CD4-positive, alpha-beta T cell treated with Interferon alpha-2 for 1 hour (primary cell): ENCODE measurements at regions not wholly inside any gene's neighbourhood (a gene's known extent, or its start where the extent isn't known, plus 50 kb on each side); places are given as distances from the start of the nearest gene placed in this dataset.
A peak's percentile ranks its signal among the peaks of the same experiment; 100 is the strongest.
"Not testable (repeated sequence)": the region's sequence is repeated elsewhere in the genome, so short reads cannot be mapped to it uniquely, and the experiment has no call there.

Source experiments
- DNase-seq, 2 donors: peaks; one replicate each; pipeline ENCODE4 v3.0.0-alpha.2; 2020 to 2022

GRCh38 chr10:30696416-30697185 is 67.0 kb upstream of the LYZL2 start:
- DNase-seq: not testable (repeated sequence)

- DNase-seq: peak; percentile 71 to 76
These were observed 66.1 kb upstream of the LYZL2 start for GRCh38 chr10:30695481-30696236.

GRCh38 chr10:30694518-30695228 is 65.1 kb upstream of the LYZL2 start:
- no peak for DNase-seq

- no peak for DNase-seq
These were observed 62.1 kb upstream of the LYZL2 start for GRCh38 chr10:30691639-30692015.

GRCh38 chr10:30690948-30691638 is 61.5 kb upstream of the LYZL2 start:
- DNase-seq: not testable (repeated sequence)

- no peak for DNase-seq
These were observed 58.9 kb upstream of the LYZL2 start for GRCh38 chr10:30688456-30688855.

- DNase-seq: peak; percentile 68 to 79
These were observed 58.2 kb upstream of the LYZL2 start for GRCh38 chr10:30687698-30688213.

- DNase-seq: no peak
These were observed 57.2 kb upstream of the LYZL2 start for GRCh38 chr10:30686708-30687107.

- no peak for DNase-seq
These were observed 53.9 kb upstream of the LYZL2 start for GRCh38 chr10:30683496-30683895.

GRCh38 chr10:30682377-30683199 is 53.0 kb upstream of the LYZL2 start:
- DNase-seq: peak in 1 of 2 donors; percentile 37

GRCh38 chr10:30680908-30681307 is 51.4 kb upstream of the LYZL2 start:
- no peak for DNase-seq
